ENCODE measurements at regions not wholly inside any gene's neighbourhood (a gene's known extent, or its start where the extent isn't known, plus 50 kb on each side); places are given as distances from the start of the nearest gene placed in this dataset.

DNA sequence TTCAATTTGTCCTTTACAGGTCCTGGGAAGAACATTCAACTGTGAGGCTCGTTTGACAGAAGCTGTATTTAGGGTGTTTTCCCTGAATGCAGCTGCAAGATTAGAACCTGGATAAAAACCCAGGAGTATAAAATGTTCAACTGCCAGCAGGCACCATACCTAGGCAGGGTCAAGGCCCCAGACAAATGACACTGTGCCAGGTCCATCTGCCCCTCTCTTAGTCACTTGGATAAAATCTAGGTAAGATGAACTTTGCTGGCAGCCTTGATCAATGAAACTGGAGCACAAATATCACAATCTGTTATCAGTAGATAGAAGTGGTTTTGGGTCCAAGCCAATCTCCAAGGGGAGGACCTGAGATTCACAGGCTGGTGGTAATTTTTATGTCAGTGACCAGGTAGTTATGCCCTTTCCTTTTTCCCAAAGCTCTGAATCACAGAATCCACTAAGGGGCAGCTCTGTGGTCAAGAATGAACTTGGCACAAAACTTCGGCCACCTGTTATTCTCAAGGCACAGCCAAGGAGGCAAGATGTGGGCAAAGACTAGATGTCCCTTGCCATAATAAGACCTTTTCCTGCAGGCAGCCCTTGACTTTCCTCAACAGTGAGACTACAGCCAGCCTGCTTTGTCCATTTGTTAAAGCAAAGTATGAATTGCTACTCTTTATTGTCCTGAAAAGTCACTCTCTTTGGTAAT, 501.0 kb downstream of the PPARGC1A start:
- no peak for DNase-seq

- DNase-seq, result no peak
Observed at GRCh38 chr4:23388255-23388654, 501.6 kb downstream of the PPARGC1A start.

- DNase-seq, result no peak
Observed at GRCh38 chr4:23384741-23385140, 505.1 kb downstream of the PPARGC1A start.

GRCh38 chr4:23382879-23383278, 507.0 kb downstream of the PPARGC1A start:
- no peak for DNase-seq

- DNase-seq, result no peak
Observed at GRCh38 chr4:23374259-23374658, 515.6 kb downstream of the PPARGC1A start.

GRCh38 chr4:23373261-23373660, 516.6 kb downstream of the PPARGC1A start:
- no peak for DNase-seq

DNA sequence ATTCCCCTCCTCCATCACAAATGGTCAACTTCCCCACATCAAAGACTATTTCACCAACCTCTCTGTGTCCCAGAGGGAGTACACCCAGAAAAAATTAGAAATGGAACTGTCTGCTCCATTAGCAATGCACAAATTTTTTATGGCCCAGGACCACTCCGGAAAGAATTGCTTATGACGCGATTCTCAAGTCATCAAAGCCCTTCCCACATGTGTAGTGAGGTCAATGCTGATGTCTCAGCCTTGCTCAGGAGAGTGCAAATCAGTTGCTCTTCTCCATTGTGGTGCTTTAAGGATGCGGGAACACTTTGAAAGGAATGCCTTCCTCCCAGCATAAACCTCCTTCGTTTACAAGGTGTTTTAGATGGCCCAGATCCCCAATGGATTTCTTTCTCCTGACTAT, 518.3 kb downstream of the PPARGC1A start:
- DNase-seq, result no peak

GRCh38 chr4:23369331-23369730, 520.5 kb downstream of the PPARGC1A start:
- DNase-seq, result no peak

GRCh38 chr4:23368081-23368697, 521.7 kb downstream of the PPARGC1A start:
- DNase-seq, result no peak

GRCh38 chr4:23366557-23366906, 523.3 kb downstream of the PPARGC1A start:
- DNase-seq, result no peak

DNA sequence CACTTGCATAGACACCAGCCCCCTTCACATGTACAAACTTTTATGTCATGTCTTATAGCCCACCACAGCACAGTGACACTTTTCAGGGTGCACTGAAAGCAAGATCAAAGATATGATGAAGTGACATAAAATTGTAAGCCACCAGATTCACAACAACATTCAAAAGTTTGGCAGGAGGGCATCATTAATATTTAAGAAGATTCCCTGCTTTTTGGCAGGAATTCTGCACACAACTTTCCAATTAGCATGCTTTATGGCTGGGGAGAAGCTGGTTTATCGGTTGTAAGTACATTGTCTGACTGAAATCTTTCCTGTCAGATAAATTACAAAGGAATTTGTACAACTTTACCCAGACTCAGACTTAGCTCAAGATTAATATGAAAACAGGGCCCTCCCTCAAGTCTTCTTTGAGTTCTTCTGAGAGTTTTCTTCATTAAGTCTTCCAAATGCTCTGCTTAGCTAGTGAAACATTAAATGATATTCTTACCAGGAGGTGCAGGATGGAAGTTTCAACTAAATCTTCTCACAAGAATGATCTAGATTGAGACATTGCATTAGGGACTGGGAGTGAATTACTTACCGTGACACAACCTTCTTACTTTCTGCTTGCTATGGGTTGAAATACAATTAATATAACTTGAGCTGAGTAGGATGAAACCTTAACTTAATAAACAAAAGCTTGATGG, 523.8 kb downstream of the PPARGC1A start:
- no peak for DNase-seq

DNA sequence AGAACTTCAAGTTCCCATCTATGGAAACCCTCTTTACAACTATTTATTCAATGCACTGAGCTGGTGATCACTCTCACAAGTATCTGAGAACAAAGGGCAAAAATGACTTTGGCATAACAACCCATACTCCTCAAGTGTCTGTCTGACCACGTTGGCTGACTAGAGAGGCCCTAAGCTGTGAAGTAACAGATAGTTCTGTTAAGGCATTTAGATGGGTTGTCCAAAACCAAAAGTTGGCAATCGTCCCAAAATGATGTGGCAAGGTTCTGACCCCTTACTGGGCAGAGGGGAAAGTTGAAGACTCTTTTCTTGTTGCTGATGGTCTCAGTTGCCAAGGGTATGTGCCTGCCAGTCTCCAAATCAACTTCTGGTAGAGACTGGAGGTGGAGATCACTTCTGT, 524.8 kb downstream of the PPARGC1A start:
- no peak for DNase-seq

- no peak for DNase-seq
Observed at GRCh38 chr4:23364167-23364566, 525.7 kb downstream of the PPARGC1A start.

- no peak for DNase-seq
Observed at GRCh38 chr4:23361453-23361852, 528.4 kb downstream of the PPARGC1A start.

GRCh38 chr4:23360718-23361117, 529.1 kb downstream of the PPARGC1A start:
- no peak for DNase-seq

- DNase-seq, result no peak
Observed at GRCh38 chr4:23355258-23355657, 534.6 kb downstream of the PPARGC1A start.

DNA sequence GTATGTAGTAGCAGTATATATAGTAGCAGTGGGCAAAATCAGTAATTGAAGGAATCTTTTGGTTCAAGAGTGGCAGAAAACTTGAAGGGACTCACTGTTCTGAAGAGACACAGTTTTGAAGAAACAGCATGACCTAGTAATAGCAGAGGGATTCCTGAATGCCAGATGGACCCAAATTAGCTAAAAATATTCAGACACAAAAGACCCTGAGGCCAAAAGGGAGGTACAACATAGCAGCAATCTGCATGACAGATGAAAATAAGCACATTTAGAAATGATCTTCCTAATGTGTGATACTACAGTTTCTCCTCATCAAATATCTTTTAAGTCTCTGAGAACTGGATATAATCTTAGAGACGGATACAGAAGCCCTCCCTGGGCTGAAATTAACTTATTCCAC, 536.6 kb downstream of the PPARGC1A start:
- DNase-seq, result no peak

- no peak for DNase-seq
Observed at GRCh38 chr4:23348789-23349498, 540.9 kb downstream of the PPARGC1A start.

DNA sequence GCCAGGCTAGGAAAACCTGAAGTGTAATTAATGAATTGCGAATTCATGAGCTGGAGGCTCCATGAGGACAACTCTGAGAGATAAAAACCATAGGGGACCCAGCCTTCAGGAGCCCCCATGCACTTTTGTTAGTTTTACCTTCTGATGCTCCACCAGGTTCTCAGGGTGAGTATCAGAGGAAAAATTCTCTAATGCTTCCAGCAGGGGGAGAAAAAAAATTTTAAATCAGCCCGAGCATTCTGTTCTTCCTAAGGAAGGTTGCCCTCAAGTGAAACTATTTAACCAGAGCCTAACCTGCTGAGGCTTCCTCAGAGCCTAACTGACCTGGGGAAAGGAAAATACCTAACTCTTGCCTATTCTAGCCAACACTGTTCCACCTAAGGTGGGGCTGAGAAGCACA, 552.6 kb downstream of the PPARGC1A start:
- no peak for DNase-seq

DNA sequence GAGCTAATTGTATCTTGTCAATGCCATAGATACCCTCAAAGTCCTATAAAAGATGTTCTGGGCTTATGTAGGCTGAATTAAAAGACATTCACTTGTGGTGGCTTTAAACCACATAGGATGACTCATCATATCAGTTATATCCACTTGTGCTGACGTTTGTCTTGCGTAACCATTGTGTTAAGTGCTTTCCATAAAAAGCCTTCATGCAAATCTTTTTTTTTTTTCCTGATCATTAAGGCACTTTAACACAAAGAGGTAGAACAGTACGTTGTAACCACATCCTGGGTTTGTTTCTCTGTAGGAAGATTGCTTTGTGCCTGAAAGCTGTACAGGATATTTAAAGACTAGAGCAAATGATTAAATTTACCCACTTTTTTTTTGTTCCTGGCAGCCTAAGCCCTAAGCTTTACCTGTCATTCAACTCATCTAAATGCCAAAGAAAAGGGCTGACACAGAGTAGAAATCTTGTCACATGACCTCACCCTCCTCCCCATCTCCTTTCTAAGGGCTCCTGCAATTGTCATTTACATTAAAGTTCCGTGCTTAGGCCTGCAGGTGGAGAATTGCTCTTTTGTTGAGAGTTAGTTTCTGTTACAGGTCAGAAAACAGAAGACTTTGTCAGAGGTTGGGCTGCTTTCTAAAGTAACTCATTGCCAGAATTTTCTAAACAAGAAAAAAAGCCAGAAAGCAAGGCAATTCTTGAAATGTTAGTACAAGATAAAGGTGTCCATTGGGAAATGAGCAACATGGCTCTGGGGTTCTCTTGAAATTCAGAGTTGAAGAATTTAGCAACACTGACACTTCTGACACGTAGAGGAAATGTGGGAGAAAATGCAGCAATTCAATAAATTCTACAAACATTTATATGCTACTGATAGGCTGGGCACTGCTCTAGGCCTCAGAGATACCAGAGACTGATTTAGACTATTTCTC, 555.6 kb downstream of the PPARGC1A start:
- DNase-seq, result peak; percentile 42

DNA sequence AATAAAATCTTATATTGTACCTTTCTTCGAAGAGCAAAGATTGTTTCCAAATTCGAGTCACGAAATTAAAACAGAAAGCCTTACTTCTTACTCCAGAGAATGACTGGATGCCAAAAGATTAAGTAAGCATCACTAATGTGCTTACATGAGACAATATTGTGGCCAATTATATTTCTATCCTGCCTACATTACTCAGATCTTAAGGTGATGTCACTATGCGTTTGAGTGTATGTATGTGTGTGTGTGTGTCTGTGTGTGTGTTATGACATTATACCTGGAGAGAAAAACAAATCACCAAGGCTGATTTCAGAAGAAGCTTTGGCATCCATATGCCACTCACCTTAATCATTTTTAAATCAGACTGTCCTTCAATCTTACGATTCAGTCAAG, 556.3 kb downstream of the PPARGC1A start:
- DNase-seq, result no peak

DNA sequence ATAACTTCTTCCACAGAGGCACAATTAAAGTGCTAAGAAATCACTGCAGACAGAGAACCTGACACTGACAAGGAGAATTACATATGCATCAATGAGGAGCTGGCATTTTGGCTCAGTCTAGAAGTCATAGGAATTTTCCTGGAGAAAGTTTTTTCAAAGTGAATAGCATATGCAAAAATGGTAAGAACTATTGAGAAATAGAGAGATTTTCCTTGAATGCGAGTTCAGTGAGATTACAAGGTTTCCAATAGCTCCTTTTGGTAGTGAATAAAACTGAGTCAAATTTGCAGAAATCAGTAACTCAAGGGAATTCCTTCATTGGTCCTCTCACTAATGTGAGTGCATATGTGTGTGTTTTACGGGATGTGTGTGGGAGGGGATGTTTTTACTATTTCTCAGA, 557.5 kb downstream of the PPARGC1A start:
- no peak for DNase-seq

DNA sequence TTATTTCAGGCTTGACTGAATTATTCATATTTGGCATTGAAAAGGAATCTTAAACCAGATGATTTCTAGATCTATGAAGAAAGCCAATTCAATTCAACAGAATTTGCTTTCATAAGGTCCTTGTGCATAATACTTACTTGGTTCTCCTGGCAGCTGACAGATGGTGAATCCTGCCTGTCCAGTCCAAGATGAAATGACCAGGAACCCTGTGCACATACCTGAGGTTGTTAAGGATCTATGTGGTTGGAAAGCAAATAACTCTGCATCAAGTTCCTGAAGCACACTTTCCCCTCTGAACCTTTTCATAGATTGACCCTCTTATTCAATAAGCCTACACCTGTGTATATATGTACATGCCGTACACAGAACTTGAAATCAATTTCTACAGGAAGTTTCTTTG, 562.7 kb downstream of the PPARGC1A start:
- DNase-seq, result no peak

Measured in NCI-H2107 (cell line).